A549 (cell line): ENCODE measurements at regions not wholly inside any gene's neighbourhood (a gene's known extent, or its start where the extent isn't known, plus 50 kb on each side); places are given as distances from the start of the nearest gene placed in this dataset.

ENCODE experiments used
- CTCF ChIP-seq: fragments of >200 bp; sonication (Bioruptor Twin); formaldehyde crosslinking; IDR thresholded peaks from 3 replicates; pipeline ENCODE4 v1.5.1; 2016
- KDM1A ChIP-seq: fragments of 200-600 bp; sonication (generic); IDR thresholded peaks from 2 replicates; pipeline ENCODE4 v1.6.1; 2016; ENCODE audit warnings: low read depth, mild to moderate bottlenecking
- MAZ ChIP-seq: fragments of 150-350 bp; IDR thresholded peaks from 2 replicates; pipeline ENCODE4 v1.6.1; 2014; ENCODE audit warnings: antibody characterized with exemption, low read depth, low read length, borderline replicate concordance
- POLR2AphosphoS2 ChIP-seq: conservative IDR thresholded peaks from 2 replicates; pipeline ENCODE4 v1.6.1; 2012; ENCODE audit warnings: low read length, improper control_type of control experiment, inconsistent platforms

GRCh38 chr5:110852541-110852940 is 113.7 kb downstream of the SLC25A46 start:
- no peak for TF ChIP-seq CTCF
- no peak for TF ChIP-seq KDM1A
- no peak for TF ChIP-seq POLR2AphosphoS2
- TF ChIP-seq MAZ = no peak
